Hematopoietic multipotent progenitor cell treated with erythropoietin and hydrocortisone succinate and interleukin-3 and kit ligand, for 6 days (in vitro differentiated cells): ENCODE measurements at regions not wholly inside any gene's neighbourhood (a gene's known extent, or its start where the extent isn't known, plus 50 kb on each side); places are given as distances from the start of the nearest gene placed in this dataset.

Source experiments
- DNase-seq: peaks from one replicate; pipeline ENCODE4 v3.0.0-alpha.2; 2015

DNA sequence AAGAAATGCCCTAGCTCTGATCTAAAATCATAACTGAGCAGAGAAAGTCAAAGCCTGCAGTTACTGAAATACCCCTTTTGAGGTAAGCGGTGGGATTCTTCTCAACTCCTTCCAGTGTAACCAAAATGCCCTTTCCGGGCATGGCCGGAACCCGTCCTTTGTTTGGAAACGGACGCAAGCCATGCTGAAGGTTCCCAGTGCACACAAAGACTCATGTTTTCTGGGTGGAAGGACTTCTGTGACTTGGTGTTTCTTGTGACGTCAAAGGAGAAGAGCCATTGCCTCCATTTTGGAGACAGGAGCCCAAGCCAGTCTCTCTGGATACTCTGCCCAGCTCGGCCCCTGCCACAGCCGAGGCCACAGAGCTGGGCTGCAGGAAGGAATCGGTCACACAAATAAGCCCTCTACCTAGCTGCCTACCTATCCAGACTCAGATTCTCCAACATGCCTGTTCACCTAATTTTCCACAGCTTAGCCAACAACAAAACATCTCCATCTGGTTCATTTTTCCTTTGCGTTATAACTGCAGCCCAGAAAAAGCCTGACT, 182.8 kb downstream of the TBXT start:
- no peak for DNase-seq

GRCh38 chr6:165983112-165984072, 184.3 kb downstream of the TBXT start:
- no peak for DNase-seq

GRCh38 chr6:165978476-165978875, 189.2 kb downstream of the TBXT start:
- DNase-seq = no peak

GRCh38 chr6:165976684-165977083, 191.0 kb downstream of the TBXT start:
- no peak for DNase-seq

- no peak for DNase-seq
These were observed 192.8 kb downstream of the TBXT start for GRCh38 chr6:165974817-165975216.

- DNase-seq = no peak
These were observed 194.2 kb downstream of the TBXT start for GRCh38 chr6:165973473-165973872.

GRCh38 chr6:165972139-165972802, 195.4 kb downstream of the TBXT start:
- DNase-seq = no peak

GRCh38 chr6:165971202-165971601, 196.4 kb downstream of the TBXT start:
- no peak for DNase-seq

DNA sequence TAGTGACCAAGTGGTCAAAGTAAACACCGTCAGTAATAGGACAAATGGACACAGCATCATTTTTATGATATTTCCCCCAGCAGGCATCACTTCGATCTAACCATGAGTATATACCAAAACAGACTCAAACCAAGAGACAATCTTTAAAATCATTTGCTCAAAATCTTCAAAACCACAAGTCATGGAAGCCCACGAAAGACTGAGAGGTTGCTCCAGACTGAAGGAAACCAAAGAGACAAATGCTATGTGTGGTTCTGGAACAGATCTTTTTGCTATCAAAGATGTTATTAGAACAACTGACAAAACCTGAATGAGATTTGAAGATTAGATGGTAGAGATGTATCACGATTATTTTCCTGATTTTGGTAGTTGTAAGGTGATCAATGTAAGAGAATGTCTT, 197.7 kb downstream of the TBXT start:
- no peak for DNase-seq

GRCh38 chr6:165969184-165969583, 198.5 kb downstream of the TBXT start:
- DNase-seq = no peak

DNA sequence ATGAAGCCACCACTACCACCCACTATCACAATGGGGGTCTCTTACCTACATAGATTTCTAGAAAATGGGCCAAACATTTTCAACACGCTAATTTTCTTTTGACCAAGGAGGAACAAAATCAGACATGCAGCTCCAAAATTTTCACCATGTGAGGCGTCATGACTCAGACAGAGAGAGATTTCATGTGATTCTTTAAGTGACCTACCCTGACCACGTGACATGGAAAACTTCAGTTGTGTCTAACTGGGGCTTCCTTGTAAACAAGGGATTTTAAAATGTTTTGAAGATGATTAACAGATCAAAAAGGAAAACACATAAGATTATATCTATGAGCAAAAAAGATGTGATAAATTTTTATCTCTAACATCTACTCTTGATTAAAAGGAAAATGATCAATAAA, 199.2 kb downstream of the TBXT start:
- DNase-seq = no peak

DNA sequence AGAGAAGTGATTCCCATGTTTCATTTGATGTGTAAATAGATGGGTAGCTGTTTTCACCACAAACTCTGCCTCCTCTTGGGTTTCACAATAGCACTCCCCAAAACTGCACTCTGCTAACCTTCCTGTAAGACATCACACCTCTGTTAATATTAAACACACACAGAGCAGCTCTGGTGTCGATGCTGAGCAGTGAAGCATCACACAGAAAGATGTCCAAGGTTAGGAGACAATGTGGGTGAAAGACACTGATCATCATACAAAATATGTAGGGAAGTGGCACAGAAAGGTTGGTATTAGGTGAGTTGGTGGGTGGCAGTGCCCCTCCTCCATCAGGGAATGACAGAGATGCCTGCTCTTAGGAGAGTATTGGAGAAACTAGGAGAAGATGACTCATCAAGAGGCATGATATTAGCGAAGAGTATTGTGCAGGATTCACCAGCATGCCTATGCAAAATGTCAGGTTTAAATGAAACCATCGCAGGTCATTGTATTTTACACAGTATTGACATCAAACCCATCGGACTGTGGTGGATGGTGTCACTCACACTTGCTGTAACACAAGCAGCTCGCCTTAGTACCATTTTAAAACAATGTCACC, 199.7 kb downstream of the TBXT start:
- DNase-seq = no peak

DNA sequence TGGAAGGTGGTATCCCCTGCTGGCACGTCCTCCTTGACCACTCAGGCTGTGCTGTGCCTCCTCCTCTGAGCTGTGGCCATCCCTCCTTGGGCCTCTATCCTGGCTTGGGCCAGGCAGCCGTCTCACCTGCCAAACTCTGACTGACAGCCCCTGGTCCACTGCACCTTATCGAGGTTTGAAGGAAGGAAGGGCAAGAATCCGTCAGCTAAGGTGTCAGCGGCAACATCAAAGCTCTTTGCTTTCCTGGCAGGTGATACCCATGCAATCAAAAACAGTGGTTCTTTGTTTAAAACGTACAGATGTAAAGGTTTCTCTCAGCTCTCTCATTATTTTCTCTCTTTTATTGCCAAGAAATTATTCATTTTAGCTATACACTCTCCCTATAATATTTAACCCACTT, 203.9 kb downstream of the TBXT start:
- no peak for DNase-seq

DNA sequence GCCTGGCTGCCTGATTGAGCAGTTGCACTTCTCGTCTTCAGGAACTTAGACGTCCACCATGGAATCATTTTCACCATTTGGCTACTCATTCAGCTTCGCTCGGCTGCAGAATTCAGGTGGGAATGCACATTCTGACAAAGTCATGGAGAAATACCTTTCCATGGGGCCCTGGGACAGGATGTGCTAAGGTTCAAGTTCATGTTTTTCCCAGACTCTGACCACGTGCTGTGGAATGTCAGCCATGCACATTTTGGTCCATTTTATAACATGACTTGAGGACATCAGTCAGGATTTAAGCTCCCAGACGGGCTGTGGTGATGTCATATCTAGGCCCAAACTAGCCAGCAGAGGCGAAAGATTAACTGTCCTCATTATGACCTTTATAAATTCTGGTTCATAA, 205.3 kb downstream of the TBXT start:
- DNase-seq = no peak

- no peak for DNase-seq
These were observed 206.4 kb downstream of the TBXT start for GRCh38 chr6:165961233-165961632.

- DNase-seq = no peak
These were observed 207.0 kb downstream of the TBXT start for GRCh38 chr6:165960695-165961094.

DNA sequence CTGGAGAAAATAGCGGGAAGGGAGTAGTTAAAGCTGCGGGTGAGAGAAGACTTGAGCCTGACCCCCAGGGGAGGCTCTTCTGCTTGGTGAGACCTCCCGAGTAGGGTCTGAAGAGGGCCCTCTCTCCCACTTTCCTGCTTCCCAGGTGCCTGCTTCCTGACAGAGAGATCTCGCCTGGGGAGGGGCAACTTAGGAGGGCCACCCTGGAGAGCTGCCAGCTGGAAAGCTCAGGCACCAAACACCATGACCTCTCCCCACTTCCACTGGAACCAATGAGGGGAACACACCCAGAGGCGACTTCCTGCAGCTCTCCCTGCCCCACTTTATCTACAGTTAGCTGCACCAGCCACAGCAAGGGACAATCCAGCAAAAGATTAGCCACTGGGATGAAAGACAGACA, 208.0 kb downstream of the TBXT start:
- DNase-seq = no peak

- DNase-seq = no peak
These were observed 210.8 kb downstream of the TBXT start for GRCh38 chr6:165956874-165957273.

GRCh38 chr6:165952514-165952913, 215.1 kb downstream of the TBXT start:
- DNase-seq = no peak

GRCh38 chr6:165950316-165950715, 217.3 kb downstream of the TBXT start:
- DNase-seq = no peak

DNA sequence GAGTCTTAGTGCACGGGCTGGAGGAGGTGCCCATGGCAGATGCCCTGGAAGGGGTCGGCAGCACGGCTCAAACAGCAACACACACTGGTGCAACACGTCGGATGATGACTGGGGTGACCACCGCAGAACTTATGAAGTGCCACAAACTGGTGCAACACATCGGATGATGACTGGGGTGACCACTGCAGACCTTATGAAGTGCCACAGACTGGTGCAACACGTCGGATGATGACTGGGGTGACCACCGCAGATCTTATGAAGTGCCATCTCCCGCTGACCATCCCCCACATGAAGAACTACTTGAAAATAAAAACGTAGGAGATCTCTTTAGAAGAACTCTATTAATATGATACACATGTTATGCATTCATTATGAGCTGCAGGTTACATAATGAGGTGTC, 218.3 kb downstream of the TBXT start:
- DNase-seq = no peak

GRCh38 chr6:165944002-165944466, 223.6 kb downstream of the TBXT start:
- no peak for DNase-seq

- DNase-seq = no peak
These were observed 225.9 kb downstream of the TBXT start for GRCh38 chr6:165941786-165942185.
